ENCODE measurements at regions not wholly inside any gene's neighbourhood (a gene's known extent, or its start where the extent isn't known, plus 50 kb on each side); places are given as distances from the start of the nearest gene placed in this dataset.

DNA sequence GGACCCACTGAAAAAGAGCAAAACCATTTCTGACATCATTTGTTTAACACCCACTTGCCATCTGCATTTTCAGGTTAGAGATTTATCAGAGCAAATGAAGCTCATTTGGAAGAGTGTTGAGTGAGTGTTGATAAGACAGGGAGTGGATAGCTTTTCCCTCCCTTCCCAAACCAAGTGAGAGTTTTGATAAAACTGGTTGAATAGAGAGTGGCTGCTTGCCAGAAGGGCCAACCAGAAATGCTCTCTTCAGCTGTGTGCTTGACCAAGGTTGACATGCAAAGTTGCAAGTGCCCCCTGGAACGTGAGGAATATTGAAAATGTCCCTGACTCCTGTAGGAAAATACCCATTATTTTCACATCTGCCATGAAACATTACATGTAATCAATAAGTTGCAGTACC, 1487.0 kb upstream of the FLRT2 start:
- no peaks in the 10 kb centered on the region for H3K4me1 ChIP-seq (ENCODE audit: insufficient read depth)
- H3K36me3 ChIP-seq (replicated peaks; ENCODE audit: insufficient read depth, low read depth), result no peaks in the 10 kb centered on the region
- H3K9me2 ChIP-seq (replicated peaks; ENCODE audit: insufficient read depth), result no peaks in the 10 kb centered on the region
- H4K20me1 ChIP-seq (ENCODE audit: insufficient read depth, poor library complexity, severe bottlenecking), result no peaks in the 10 kb centered on the region
- H3K4me2 ChIP-seq, result no peak overlapping the region
- H3K4me3 ChIP-seq, result no peak overlapping the region
- TF ChIP-seq EZH2phosphoT487 (IDR thresholded peaks at IDR 0.05; ENCODE audit: low read depth, severe bottlenecking, unreplicated experiment) (no peak), CTCF (IDR thresholded peaks at IDR 0.05; ENCODE audit: poor library complexity) (no peak), EZH2 (IDR thresholded peaks at IDR 0.05; ENCODE audit: borderline replicate concordance) (no peak)
- no peak overlapping the region for H3K27ac ChIP-seq
- 65% methylated on average over 1 of the region's 1 CpG for WGBS (ENCODE audit: low lambda C conversion rate, missing lambda C conversion rate)
- no peak for DNase-seq (ENCODE audit: low spot score)
- no peaks in the 10 kb centered on the region for H3K79me2 ChIP-seq
- no peaks in the 10 kb centered on the region for H3K9me3 ChIP-seq (ENCODE audit: low read depth)
- H2AFZ ChIP-seq, result no peak overlapping the region
- no peaks in the 10 kb centered on the region for H3K27me3 ChIP-seq

DNA sequence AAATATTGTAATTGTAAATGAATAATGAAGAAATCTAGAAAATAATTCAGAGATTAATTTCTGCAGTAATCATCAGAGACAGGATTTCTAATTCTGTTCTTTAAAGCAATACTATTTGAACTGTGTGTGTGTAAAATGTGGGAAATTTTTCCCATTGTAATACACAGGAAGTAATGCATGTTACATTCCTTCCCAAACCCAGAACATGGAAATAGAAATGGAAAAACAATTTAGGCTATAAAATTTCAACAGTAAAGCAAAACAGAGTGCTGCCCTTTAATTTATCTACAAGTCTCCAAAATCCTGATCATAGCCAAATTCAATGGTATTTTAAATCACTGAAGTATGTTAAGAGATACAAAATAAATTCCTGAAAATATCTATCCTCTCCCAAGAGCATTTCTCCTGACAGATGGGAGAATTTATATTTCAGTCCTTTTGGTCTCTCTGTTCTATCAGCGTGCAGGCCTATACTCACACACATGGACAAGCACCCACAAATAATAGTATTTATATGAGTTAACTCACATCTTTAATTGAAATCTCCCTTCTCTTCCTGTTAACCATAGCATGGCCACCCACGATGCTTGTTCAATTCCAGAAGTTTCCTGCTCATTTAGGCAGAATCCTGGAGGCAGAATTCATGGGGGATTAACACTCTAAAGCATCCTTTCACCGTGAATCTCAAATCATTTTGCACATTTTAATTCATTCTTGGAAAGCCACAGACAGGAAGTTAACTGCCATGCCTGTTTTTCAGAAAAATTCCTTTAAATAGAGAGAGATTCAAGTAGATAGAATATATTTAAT, 1465.4 kb upstream of the FLRT2 start:
- Histone ChIP-seq H3K4me2 (no peak overlapping the region), H3K4me1 (ENCODE audit: insufficient read depth) (no peaks in the 10 kb centered on the region), H2AFZ (no peak overlapping the region), H4K20me1 (ENCODE audit: insufficient read depth, poor library complexity, severe bottlenecking) (no peaks in the 10 kb centered on the region), H3K27ac (no peak overlapping the region), H3K9me2 (replicated peaks; ENCODE audit: insufficient read depth) (no peaks in the 10 kb centered on the region), H3K36me3 (replicated peaks; ENCODE audit: insufficient read depth, low read depth) (no peaks in the 10 kb centered on the region), H3K27me3 (no peaks in the 10 kb centered on the region), H3K9me3 (ENCODE audit: low read depth) (no peaks in the 10 kb centered on the region), H3K4me3 (no peak overlapping the region), H3K79me2 (no peaks in the 10 kb centered on the region)
- WGBS (ENCODE audit: low lambda C conversion rate, missing lambda C conversion rate), result 53% methylated on average over 3 of the region's 3 CpGs
- no peak for DNase-seq (ENCODE audit: low spot score)
- no peak for TF ChIP-seq EZH2 (IDR thresholded peaks at IDR 0.05; ENCODE audit: borderline replicate concordance)
- no peak for TF ChIP-seq CTCF (IDR thresholded peaks at IDR 0.05; ENCODE audit: poor library complexity)
- no peak for TF ChIP-seq EZH2phosphoT487 (IDR thresholded peaks at IDR 0.05; ENCODE audit: low read depth, severe bottlenecking, unreplicated experiment)

DNA sequence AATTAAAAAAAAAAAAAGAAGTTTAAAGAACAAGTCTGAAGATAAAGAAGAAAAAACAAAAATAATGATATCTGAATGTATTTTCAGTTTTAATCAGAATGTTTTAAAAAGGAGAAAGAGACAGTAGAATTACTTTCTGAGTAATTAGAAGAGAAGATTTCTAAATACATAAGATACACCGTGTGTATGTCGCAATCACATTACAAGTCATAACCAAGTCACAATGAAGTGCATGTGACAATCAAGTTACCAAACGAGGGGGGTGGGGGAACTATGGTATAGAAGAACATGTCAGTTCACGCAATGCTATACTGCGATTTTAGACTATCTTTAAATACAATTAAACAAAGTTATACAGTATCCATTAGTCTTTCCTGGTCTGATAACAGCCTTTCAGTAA, 1464.1 kb upstream of the FLRT2 start:
- 89% methylated on average over 5 of the region's 5 CpGs for WGBS (ENCODE audit: low lambda C conversion rate, missing lambda C conversion rate)
- DNase-seq (ENCODE audit: low spot score), result no peak
- Histone ChIP-seq H2AFZ (no peak overlapping the region), H3K4me1 (ENCODE audit: insufficient read depth) (no peaks in the 10 kb centered on the region), H3K27me3 (no peaks in the 10 kb centered on the region), H3K4me3 (no peak overlapping the region), H3K36me3 (replicated peaks; ENCODE audit: insufficient read depth, low read depth) (no peaks in the 10 kb centered on the region), H4K20me1 (ENCODE audit: insufficient read depth, poor library complexity, severe bottlenecking) (no peaks in the 10 kb centered on the region), H3K27ac (no peak overlapping the region), H3K9me3 (ENCODE audit: low read depth) (no peaks in the 10 kb centered on the region), H3K9me2 (replicated peaks; ENCODE audit: insufficient read depth) (no peaks in the 10 kb centered on the region), H3K4me2 (no peak overlapping the region), H3K79me2 (no peaks in the 10 kb centered on the region)
- TF ChIP-seq EZH2phosphoT487 (IDR thresholded peaks at IDR 0.05; ENCODE audit: low read depth, severe bottlenecking, unreplicated experiment) (no peak), CTCF (IDR thresholded peaks at IDR 0.05; ENCODE audit: poor library complexity) (no peak), EZH2 (IDR thresholded peaks at IDR 0.05; ENCODE audit: borderline replicate concordance) (no peak)
